Large intestine (tissue), 3 donors: ENCODE measurements at regions not wholly inside any gene's neighbourhood (a gene's known extent, or its start where the extent isn't known, plus 50 kb on each side); places are given as distances from the start of the nearest gene placed in this dataset.

Experiments
- DNase-seq, 2 donors: peaks; one replicate each; pipeline versions ENCODE4 v3.0.0 to v3.0.0-alpha.2; 2013
- H3K27ac ChIP-seq: one replicate; pipeline ENCODE4 v1.5.1; 2013; ENCODE audit warnings: low read length
- H3K27me3 ChIP-seq: 2 replicates; pipeline ENCODE4 v1.6.1; 2013; ENCODE audit warnings: low read length; ENCODE audit not compliant: control insufficient read depth, insufficient read depth
- H3K36me3 ChIP-seq: 2 replicates; pipeline ENCODE4 v1.6.1; 2013; ENCODE audit warnings: low read length; ENCODE audit not compliant: control insufficient read depth, insufficient read depth
- H3K4me1 ChIP-seq: one replicate; pipeline ENCODE4 v1.6.1; 2013; ENCODE audit warnings: low read length; ENCODE audit not compliant: control insufficient read depth, insufficient read depth
- H3K4me3 ChIP-seq: one replicate; pipeline ENCODE4 v1.5.1; 2013; ENCODE audit warnings: low read length
- H3K9me3 ChIP-seq: one replicate; pipeline ENCODE4 v1.6.1; 2013; ENCODE audit warnings: mild to moderate bottlenecking, low read depth, low read length, moderate library complexity; ENCODE audit not compliant: control insufficient read depth
- WGBS: methylation state at CpG from one replicate; pipeline ENCODE4 v1.1.5; 2013; ENCODE audit warnings: low lambda C conversion rate; ENCODE audit not compliant: insufficient coverage; 5-methylcytosine and 5-hydroxymethylcytosine counted together

DNA sequence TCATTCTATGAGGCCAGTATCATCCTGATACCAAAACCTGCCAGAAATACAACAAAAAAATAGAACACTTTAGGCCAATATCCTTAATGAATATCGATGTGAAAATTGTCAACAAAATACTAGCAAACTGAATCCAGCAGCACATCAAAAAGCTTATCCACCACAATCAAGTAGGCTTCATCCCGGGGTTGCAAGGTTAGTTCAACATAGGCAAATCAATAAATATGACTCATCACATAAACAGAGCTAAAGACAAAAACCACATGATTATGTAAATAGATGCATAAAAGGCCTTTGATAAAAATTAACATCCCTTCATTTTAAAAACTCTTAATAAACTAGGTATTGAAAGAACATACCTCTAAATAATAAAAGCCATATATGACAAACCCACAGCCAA lies 403.2 kb upstream of the AZI2 start:
- DNase-seq = no peak
- no peak overlapping the region for H3K4me3 ChIP-seq
- H3K27ac ChIP-seq = no peak overlapping the region
- no peaks in the 10 kb centered on the region for H3K36me3 ChIP-seq
- WGBS = 100% methylated on average over 1 of the region's 2 CpGs
- H3K4me1 ChIP-seq = no peaks in the 10 kb centered on the region
- no peaks in the 10 kb centered on the region for H3K27me3 ChIP-seq
- peaks cover 4% of the 10 kb centered on the region for H3K9me3 ChIP-seq

DNA sequence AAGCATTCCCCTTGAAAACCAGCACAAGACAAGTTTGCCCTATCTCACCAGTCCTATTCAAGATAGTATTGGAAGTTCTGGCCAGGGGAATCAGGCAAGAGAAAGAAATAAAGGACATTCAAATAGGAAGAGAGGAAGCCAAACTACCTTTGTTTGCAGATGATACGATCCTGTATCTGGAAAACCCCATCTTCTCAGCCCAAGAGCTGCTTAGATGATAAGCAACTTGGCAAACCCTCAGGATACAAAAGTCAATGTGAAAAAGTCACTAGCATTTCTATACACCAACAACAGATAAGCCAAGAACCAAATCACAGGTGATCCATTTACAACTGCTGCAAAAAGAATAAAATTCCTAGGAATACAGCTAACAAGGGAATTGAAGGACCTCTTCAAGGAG lies 403.7 kb upstream of the AZI2 start:
- no peak overlapping the region for H3K27ac ChIP-seq
- H3K27me3 ChIP-seq = no peaks in the 10 kb centered on the region
- H3K9me3 ChIP-seq = peaks cover 4% of the 10 kb centered on the region
- H3K36me3 ChIP-seq = no peaks in the 10 kb centered on the region
- WGBS = no CpG with 5 or more reads among the region's 1 CpG
- H3K4me1 ChIP-seq = no peaks in the 10 kb centered on the region
- no peak overlapping the region for H3K4me3 ChIP-seq
- DNase-seq = no peak

GRCh38 chr3:28756056-28756455 lies 407.4 kb upstream of the AZI2 start:
- H3K36me3 ChIP-seq = no peaks in the 10 kb centered on the region
- peaks cover 2% of the 10 kb centered on the region for H3K9me3 ChIP-seq
- no CpG with 5 or more reads among the region's 1 CpG for WGBS
- no peaks in the 10 kb centered on the region for H3K4me1 ChIP-seq
- H3K27me3 ChIP-seq = no peaks in the 10 kb centered on the region
- no peak overlapping the region for H3K27ac ChIP-seq
- H3K4me3 ChIP-seq = no peak overlapping the region
- DNase-seq = no peak

DNA sequence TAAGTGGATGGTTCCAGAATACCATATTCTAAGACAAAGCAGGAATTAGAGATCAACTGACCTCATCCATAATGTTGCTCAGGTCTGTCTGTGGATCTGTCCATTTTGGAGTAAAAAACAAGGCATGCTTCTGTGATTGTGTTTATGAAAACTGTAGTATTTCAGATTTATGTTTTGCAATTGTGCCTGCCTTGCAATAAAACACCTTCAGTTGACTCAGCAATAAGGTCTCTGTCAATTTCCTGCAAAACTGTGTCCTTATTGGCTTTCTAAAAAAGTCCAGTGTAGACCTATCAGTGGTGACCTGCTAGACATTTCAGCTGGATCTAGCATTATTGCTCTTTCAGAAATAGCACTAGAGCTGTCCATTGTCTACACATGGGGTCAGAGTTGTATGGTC lies 409.5 kb upstream of the AZI2 start:
- H3K4me1 ChIP-seq = no peaks in the 10 kb centered on the region
- no peak overlapping the region for H3K4me3 ChIP-seq
- no peaks in the 10 kb centered on the region for H3K27me3 ChIP-seq
- no peaks in the 10 kb centered on the region for H3K9me3 ChIP-seq
- no peak overlapping the region for H3K27ac ChIP-seq
- no peaks in the 10 kb centered on the region for H3K36me3 ChIP-seq
- no peak for DNase-seq

GRCh38 chr3:28761375-28761774 lies 412.8 kb upstream of the AZI2 start:
- Histone ChIP-seq H3K27me3 (no peaks in the 10 kb centered on the region), H3K27ac (no peak overlapping the region), H3K4me1 (no peaks in the 10 kb centered on the region), H3K36me3 (no peaks in the 10 kb centered on the region), H3K9me3 (no peaks in the 10 kb centered on the region), H3K4me3 (no peak overlapping the region)
- no peak for DNase-seq
- no CpG with 5 or more reads among the region's 1 CpG for WGBS

- WGBS = no CpG with 5 or more reads among the region's 1 CpG
- Histone ChIP-seq H3K27me3 (no peaks in the 10 kb centered on the region), H3K4me3 (no peak overlapping the region), H3K36me3 (no peaks in the 10 kb centered on the region), H3K4me1 (no peaks in the 10 kb centered on the region), H3K9me3 (no peaks in the 10 kb centered on the region), H3K27ac (no peak overlapping the region)
- no peak for DNase-seq
Observed at GRCh38 chr3:28765194-28765593, 416.6 kb upstream of the AZI2 start.

GRCh38 chr3:28768439-28768838 lies 419.8 kb upstream of the AZI2 start:
- no CpG with 5 or more reads among the region's 1 CpG for WGBS
- no peak overlapping the region for H3K4me3 ChIP-seq
- H3K36me3 ChIP-seq = no peaks in the 10 kb centered on the region
- H3K9me3 ChIP-seq = peaks cover 4% of the 10 kb centered on the region
- no peak for DNase-seq
- H3K4me1 ChIP-seq = no peaks in the 10 kb centered on the region
- no peaks in the 10 kb centered on the region for H3K27me3 ChIP-seq
- no peak overlapping the region for H3K27ac ChIP-seq

- Histone ChIP-seq H3K4me1 (no peaks in the 10 kb centered on the region), H3K4me3 (no peak overlapping the region), H3K27ac (no peak overlapping the region), H3K9me3 (no peaks in the 10 kb centered on the region), H3K36me3 (no peaks in the 10 kb centered on the region), H3K27me3 (no peaks in the 10 kb centered on the region)
- 79% methylated on average over 2 of the region's 6 CpGs for WGBS
- DNase-seq = no peak
Observed at GRCh38 chr3:28777806-28778475, 429.3 kb upstream of the AZI2 start.

GRCh38 chr3:28780480-28780879 lies 431.9 kb upstream of the AZI2 start:
- no CpG with 5 or more reads among the region's 3 CpGs for WGBS

DNA sequence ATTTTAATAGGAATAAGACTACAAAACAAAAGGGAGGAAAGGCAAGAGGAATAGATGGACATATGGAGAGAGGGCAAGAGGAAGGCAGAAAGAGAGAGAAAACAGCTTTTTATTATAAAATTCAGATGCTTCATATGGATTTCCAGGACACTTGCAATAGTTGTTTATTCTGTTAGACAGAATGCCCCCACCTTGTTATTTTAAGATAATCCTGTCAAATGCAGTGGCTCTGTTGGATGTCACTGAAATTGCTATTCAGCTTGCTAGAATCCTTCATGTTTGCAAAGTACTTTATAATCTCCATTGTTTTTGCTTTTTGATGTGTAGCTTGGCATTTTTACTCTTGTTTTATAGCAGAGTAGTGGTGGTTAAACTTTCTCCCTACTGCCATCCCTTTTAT lies 432.4 kb upstream of the AZI2 start:
- Histone ChIP-seq H3K4me1 (no peaks in the 10 kb centered on the region), H3K36me3 (no peaks in the 10 kb centered on the region), H3K27ac (no peak overlapping the region), H3K4me3 (no peak overlapping the region), H3K9me3 (no peaks in the 10 kb centered on the region), H3K27me3 (no peaks in the 10 kb centered on the region)
- DNase-seq = no peak

More at GRCh38 chr3:28780480-28780879, 431.9 kb upstream of the AZI2 start:
- Histone ChIP-seq H3K27ac (no peak overlapping the region), H3K9me3 (no peaks in the 10 kb centered on the region), H3K4me1 (no peaks in the 10 kb centered on the region), H3K36me3 (no peaks in the 10 kb centered on the region), H3K4me3 (no peak overlapping the region), H3K27me3 (no peaks in the 10 kb centered on the region)
- DNase-seq = no peak

- DNase-seq = no peak
- H3K27me3 ChIP-seq = no peaks in the 10 kb centered on the region
- no peaks in the 10 kb centered on the region for H3K4me1 ChIP-seq
- no peak overlapping the region for H3K4me3 ChIP-seq
- H3K36me3 ChIP-seq = no peaks in the 10 kb centered on the region
- no CpG with 5 or more reads among the region's 3 CpGs for WGBS
- H3K27ac ChIP-seq = no peak overlapping the region
- H3K9me3 ChIP-seq = no peaks in the 10 kb centered on the region
Observed at GRCh38 chr3:28786446-28786845, 437.8 kb upstream of the AZI2 start.
